ENCODE measurements at regions not wholly inside any gene's neighbourhood (a gene's known extent, or its start where the extent isn't known, plus 50 kb on each side); places are given as distances from the start of the nearest gene placed in this dataset.

DNA sequence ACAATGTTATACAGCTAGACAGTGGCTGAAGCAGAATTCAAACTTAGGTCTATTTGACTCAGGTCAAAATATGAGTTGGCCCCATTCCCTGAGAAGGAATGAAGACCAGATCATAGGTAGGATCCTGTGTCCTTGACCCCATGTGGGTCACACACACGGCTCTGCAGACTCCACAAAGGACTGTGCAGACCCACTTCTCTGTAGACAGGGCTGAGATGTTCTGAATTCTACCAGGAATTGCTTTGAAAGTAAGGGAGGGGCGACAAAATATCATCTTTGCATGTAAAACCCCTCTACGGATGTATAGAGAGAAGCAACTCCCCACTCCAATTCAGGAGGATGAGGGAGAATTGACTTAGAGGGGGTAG, 62.3 kb upstream of the CTIF start:
- TF ChIP-seq, protein P1, sequence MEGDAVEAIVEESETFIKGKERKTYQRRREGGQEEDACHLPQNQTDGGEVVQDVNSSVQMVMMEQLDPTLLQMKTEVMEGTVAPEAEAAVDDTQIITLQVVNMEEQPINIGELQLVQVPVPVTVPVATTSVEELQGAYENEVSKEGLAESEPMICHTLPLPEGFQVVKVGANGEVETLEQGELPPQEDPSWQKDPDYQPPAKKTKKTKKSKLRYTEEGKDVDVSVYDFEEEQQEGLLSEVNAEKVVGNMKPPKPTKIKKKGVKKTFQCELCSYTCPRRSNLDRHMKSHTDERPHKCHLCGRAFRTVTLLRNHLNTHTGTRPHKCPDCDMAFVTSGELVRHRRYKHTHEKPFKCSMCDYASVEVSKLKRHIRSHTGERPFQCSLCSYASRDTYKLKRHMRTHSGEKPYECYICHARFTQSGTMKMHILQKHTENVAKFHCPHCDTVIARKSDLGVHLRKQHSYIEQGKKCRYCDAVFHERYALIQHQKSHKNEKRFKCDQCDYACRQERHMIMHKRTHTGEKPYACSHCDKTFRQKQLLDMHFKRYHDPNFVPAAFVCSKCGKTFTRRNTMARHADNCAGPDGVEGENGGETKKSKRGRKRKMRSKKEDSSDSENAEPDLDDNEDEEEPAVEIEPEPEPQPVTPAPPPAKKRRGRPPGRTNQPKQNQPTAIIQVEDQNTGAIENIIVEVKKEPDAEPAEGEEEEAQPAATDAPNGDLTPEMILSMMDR (IDR thresholded peaks at IDR 0.05): no peak
- no peak for TF ChIP-seq POLR2A (IDR thresholded peaks at IDR 0.05)

Measured in sigmoid colon (tissue), 3 donors.